ENCODE measurements at regions not wholly inside any gene's neighbourhood (a gene's known extent, or its start where the extent isn't known, plus 50 kb on each side); places are given as distances from the start of the nearest gene placed in this dataset.

DNA sequence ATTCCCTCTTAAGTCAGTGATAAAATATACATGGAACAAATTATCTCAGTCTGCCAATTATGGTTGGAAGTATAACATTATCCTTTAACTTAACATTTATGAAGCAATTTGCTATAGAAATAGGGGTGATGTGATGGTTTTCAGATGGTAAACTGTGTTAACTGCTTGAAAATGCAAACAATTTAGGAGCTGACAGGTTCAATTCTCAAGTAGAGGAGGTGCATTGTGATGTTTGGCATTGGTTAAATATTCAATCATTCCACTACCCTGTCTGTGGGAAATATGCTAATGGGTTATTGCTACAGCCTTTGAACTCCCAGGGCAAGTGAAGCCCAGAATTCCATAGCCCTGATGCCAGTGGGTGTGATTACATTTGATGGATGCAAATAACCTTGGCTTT is 243.4 kb upstream of the GK2 start:
- no peak for TF ChIP-seq POLR2A (IDR thresholded peaks at IDR 0.05; ENCODE audit: low read depth, low read length)
- no peak for TF ChIP-seq POLR2AphosphoS5 (IDR thresholded peaks at IDR 0.05; ENCODE audit: low read depth, low read length)
- no peak for TF ChIP-seq POU2F2 (IDR thresholded peaks at IDR 0.05; ENCODE audit: low read depth, low read length)
- TF ChIP-seq SPI1 (IDR thresholded peaks at IDR 0.05; ENCODE audit: low read depth, low read length) = no peak
